Prostate gland (tissue), 2 donors: ENCODE measurements at regions not wholly inside any gene's neighbourhood (a gene's known extent, or its start where the extent isn't known, plus 50 kb on each side); places are given as distances from the start of the nearest gene placed in this dataset.
A peak's percentile ranks its signal among the peaks of the same experiment; 100 is the strongest.

Source experiments
- DNase-seq: peaks from one replicate; pipeline ENCODE4 v3.0.0-alpha.2; 2019; ENCODE audit warnings: low spot score
- H3K27ac ChIP-seq, 2 donors: fragments of 200-600 bp; sonication (generic); 2 replicates each; pipeline ENCODE4 v1.5.1; 2017 to 2019
- H3K27me3 ChIP-seq: fragments of 200-600 bp; sonication (generic); replicated peaks from 2 replicates; pipeline ENCODE4 v1.5.1; 2019; ENCODE audit not compliant: insufficient read depth
- H3K36me3 ChIP-seq, 2 donors: fragments of 200-600 bp; sonication (generic); 1 replicate in 1 of 2; 2 replicates in 1 of 2; pipeline versions ENCODE4 v1.5.1 to v1.8.1; 2017 to 2019
- H3K4me1 ChIP-seq: fragments of 200-600 bp; sonication (generic); replicated peaks from 2 replicates; pipeline ENCODE4 v1.5.1; 2019
- H3K4me3 ChIP-seq, 2 donors: fragments of 200-600 bp; sonication (generic); 2 replicates each; pipeline ENCODE4 v1.5.1; 2017 to 2019
- H3K9me3 ChIP-seq: fragments of 200-600 bp; sonication (generic); 2 replicates; pipeline ENCODE4 v1.5.1; 2017
- CTCF ChIP-seq, 4 experiments: fragments of 200-600 bp in 2 of 4; fragments of 450-650 bp in 2 of 4; sonication (generic) in 2 of 4; IDR thresholded peaks; 1 replicate in 3 of 4; 2 replicates in 1 of 4; pipeline ENCODE4 v1.5.1; 2016 to 2019; ENCODE audit warnings: antibody characterized with exemption in 4 of 4, mild to moderate bottlenecking in 2 of 4, moderate library complexity in 2 of 4
- POLR2A ChIP-seq: fragments of 450-650 bp; IDR thresholded peaks from one replicate; pipeline ENCODE4 v1.6.1; 2016; ENCODE audit warnings: antibody characterized with exemption, mild to moderate bottlenecking
- POLR2AphosphoS5 ChIP-seq: sonication (generic); formaldehyde crosslinking; IDR thresholded peaks from one replicate; pipeline ENCODE4 v1.6.1; 2017; ENCODE audit warnings: antibody characterized with exemption
- WGBS: methylation state at CpG from one replicate; pipeline ENCODE4 v1.1.5; 2018; 5-methylcytosine and 5-hydroxymethylcytosine counted together
- intact Hi-C: fragments of 100-400 bp; cut with DNase I; formaldehyde crosslinking; loops from one replicate; pipeline ENCODE4 v1.14.2; 2022

DNA sequence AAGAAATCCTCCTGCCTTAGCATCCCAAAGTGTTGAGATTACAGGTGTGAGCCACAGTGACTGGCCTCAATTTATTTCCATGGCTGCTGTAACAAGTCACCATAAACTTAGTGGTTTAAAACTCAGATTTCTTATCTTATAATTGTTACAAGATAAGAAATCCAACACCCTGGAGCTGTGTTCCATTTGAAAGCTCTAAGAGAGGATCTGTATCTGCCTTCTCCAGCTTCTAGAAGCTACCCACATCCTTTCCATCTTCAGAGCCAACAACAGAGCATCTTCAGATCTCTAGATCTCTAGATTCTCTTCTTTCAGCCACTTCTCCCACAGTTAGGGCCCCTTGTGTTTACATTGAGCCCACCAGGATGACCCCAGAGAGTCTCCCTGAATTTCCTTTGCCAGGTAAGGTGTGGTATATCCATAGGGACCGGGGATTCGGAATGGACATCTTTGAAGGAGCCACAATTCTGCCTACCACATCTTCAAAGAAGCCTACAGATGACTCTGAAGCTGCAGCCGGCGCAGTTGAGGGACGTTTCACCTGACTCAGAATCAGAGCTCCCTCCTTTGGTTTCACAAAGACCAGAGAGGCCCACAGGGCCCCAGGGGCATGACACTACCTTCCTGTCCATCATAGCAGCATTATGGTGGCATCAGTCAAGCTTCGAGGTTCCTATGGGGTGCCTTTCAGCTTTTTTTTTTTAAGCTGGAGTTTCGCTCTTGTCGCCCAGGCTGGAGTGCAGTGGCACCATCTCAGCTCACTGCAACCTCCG lies 87.0 kb upstream of the IGF1R start:
- Histone ChIP-seq H3K27me3 (no peaks in the 10 kb centered on the region), H3K9me3 (no peaks in the 10 kb centered on the region), H3K36me3 (no peaks in the 10 kb centered on the region), H3K4me3 (no peak overlapping the region), H3K4me1 (no peaks in the 10 kb centered on the region), H3K27ac (no peak overlapping the region)
- intact Hi-C loops: no loop called here
- no peak for DNase-seq
- 72% methylated on average over 9 of the region's 9 CpGs for WGBS
- TF ChIP-seq CTCF (IDR thresholded peaks at IDR 0.05): no peak
- TF ChIP-seq POLR2A: no peak
- no peak for TF ChIP-seq POLR2AphosphoS5

DNA sequence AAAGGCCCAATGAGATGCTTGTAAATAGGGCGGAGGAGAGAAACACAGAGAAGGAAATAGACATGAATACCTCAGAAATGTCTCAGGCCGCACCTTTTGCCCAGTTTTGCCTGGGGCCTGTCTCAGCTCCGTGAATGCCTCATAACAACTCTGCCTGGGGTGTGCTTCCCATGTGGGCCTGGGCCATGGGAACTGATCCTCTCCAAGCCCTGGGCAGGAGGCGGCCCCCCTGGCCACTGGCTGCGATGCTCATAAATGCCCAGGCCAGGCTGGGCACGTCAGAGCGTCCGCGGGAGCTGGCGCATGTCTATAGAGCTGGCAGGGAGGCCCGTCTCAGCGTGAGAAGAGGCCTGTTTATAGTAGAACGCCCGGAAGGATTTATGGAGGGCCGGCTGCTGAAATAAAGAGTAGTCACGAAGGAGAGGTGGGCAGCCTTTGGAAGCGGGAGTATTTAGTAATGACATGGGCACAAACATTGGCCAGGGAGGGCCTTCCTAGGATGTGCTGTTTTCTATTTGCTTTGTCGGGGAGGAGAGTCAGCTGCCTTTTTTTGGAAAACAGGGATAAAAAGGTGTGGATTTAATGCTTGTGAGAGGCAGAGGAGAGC lies 85.9 kb upstream of the IGF1R start:
- peak overlapping the region; percentile 42 to 47 for H3K27ac ChIP-seq
- intact Hi-C loops: no loop called here
- no peaks in the 10 kb centered on the region for H3K36me3 ChIP-seq
- no peak for TF ChIP-seq CTCF (IDR thresholded peaks at IDR 0.05)
- TF ChIP-seq POLR2AphosphoS5: peak; percentile 69
- peak; percentile 26 for TF ChIP-seq POLR2A
- no peak overlapping the region for H3K4me3 ChIP-seq
- H3K9me3 ChIP-seq: no peaks in the 10 kb centered on the region
- no peaks in the 10 kb centered on the region for H3K4me1 ChIP-seq
- no peaks in the 10 kb centered on the region for H3K27me3 ChIP-seq
- peak; percentile 70 for DNase-seq
- WGBS: 33% methylated on average over 18 of the region's 18 CpGs

- no peaks in the 10 kb centered on the region for H3K9me3 ChIP-seq
- 92% methylated on average over 12 of the region's 12 CpGs for WGBS
- H3K27me3 ChIP-seq: no peaks in the 10 kb centered on the region
- no peak overlapping the region for H3K4me3 ChIP-seq
- DNase-seq: no peak
- intact Hi-C loops: no loop called here
- H3K4me1 ChIP-seq: no peaks in the 10 kb centered on the region
- no peak overlapping the region for H3K27ac ChIP-seq
- TF ChIP-seq POLR2A (no peak), POLR2AphosphoS5 (no peak), CTCF (IDR thresholded peaks at IDR 0.05) (no peak)
- no peaks in the 10 kb centered on the region for H3K36me3 ChIP-seq
Measured at GRCh38 chr15:98565566-98565965, 82.8 kb upstream of the IGF1R start.

DNA sequence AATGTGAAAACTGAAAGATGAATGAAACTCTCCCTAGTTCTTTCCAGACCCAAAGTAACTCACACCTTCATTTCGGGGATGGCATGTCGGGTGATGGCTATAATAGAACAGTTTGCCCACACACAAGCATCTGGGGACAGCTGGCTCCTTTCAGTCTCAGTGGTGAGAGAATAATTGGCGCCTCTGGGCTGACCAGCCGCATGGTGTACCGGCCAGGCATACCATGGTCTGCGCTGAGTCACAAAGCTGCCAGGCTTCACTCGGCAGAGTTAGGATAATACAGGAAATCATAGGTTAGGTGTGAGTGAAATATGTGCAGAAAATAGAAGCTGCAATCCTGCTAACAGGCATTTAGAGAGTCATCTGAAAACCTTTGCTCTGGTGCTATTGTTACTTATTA lies 80.4 kb upstream of the IGF1R start:
- intact Hi-C loops: no loop called here
- DNase-seq: no peak
- 79% methylated on average over 7 of the region's 7 CpGs for WGBS

More for the DNA sequence above, 80.4 kb upstream of the IGF1R start:
- TF ChIP-seq POLR2A (no peak), POLR2AphosphoS5 (no peak), CTCF (IDR thresholded peaks at IDR 0.05) (no peak)
- H3K4me3 ChIP-seq: no peak overlapping the region
- H3K27me3 ChIP-seq: no peaks in the 10 kb centered on the region
- no peaks in the 10 kb centered on the region for H3K4me1 ChIP-seq
- no peaks in the 10 kb centered on the region for H3K9me3 ChIP-seq
- H3K27ac ChIP-seq: no peak overlapping the region
- H3K36me3 ChIP-seq: no peaks in the 10 kb centered on the region
